ENCODE measurements at regions not wholly inside any gene's neighbourhood (a gene's known extent, or its start where the extent isn't known, plus 50 kb on each side); places are given as distances from the start of the nearest gene placed in this dataset.

DNA sequence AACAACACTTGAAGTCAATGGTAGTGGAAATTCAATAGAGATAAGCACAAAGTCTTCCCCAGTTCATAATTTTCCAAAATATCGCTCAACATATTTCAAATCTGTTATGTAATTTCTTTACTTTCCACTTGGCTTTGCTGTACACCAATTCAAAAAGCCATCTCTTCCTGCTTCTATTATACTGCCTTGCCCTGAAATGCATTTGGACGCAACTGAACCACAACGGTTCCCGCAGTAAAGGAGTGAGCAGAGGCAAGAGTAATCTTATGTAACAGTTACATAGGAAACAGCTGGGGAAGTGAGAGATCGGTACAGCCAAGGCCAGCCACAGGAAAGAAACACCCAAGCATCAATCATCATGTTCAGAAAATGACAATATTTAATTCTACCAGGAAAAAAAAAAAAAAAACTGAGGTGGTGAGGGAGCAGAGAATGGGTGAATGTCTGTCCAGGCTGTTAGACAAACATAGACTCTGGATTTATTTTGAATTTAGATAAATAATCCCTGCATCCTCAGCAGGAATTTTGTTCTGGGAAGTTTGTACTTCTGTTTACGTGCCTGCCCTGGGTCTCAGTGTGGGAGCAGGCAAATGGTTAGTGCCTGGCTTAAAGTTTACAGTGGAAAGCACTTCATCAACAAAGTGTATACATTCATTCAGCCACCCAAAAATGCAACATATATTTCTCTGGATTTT lies 392.2 kb downstream of the ETS1 start:
- dilution Hi-C loops (cut with MboI; ENCODE audit: extremely low pct_ligation_motif_present, low sequenced_read_pairs) (no loop called here), intact Hi-C loops (cut with micrococcal nuclease) (loop anchor here (1.0 to 5.0 kb wide), 7 partner anchors 13 to 435 kb away; no protein-coding TSS in a partner anchor)
- no peaks in the 10 kb centered on the region for H4K20me1 ChIP-seq (replicated peaks; ENCODE audit: control insufficient read depth, extremely low read depth, insufficient read depth, low read length)
- H3K79me2 ChIP-seq (ENCODE audit: control insufficient read depth, insufficient read depth, low read length) = no peaks in the 10 kb centered on the region
- ChIA-PET CTCF (interaction anchor here (0.6 to 2.6 kb wide), 11 partner anchors 13 to 635 kb away, joined by 3 to 9 read pairs (median 4); no protein-coding TSS in a partner anchor), POLR2A (no interaction called here)
- peak; percentile 95 for FAIRE-seq
- no peaks in the 10 kb centered on the region for H3K9me3 ChIP-seq (replicated peaks; ENCODE audit: control insufficient read depth, insufficient read depth, low read length)
- peak overlapping the region; percentile 12 for H3K4me2 ChIP-seq (ENCODE audit: insufficient read depth, low read length)
- peak overlapping the region; percentile 59 for H3K9ac ChIP-seq (replicated peaks; ENCODE audit: extremely low read depth, insufficient read depth, low read length)
- no peak overlapping the region for H3K4me3 ChIP-seq (replicated peaks in 1 of 3; ENCODE audit: insufficient read depth in 1 of 3, low read depth in 1 of 3, low read length in 3 of 3)
- peaks cover 12% of the 10 kb centered on the region for H3K4me1 ChIP-seq (ENCODE audit: control insufficient read depth, extremely low read depth, insufficient read depth, low read length)
- H2AFZ ChIP-seq (ENCODE audit: low read depth, low read length) = peak overlapping the region; percentile 64
- H3K9me1 ChIP-seq (replicated peaks; ENCODE audit: control insufficient read depth, extremely low read depth, insufficient read depth, low read length) = no peaks in the 10 kb centered on the region
- TF ChIP-seq POLR2AphosphoS5 (IDR thresholded peaks at IDR 0.05; ENCODE audit: insufficient read depth, low read depth, low read length) (peak; percentile 48), MYC (IDR thresholded peaks at IDR 0.05; ENCODE audit: low read depth, low read length) (no peak), POLR2A (IDR thresholded peaks at IDR 0.05; ENCODE audit: low read depth, low read length) (peak; percentile 60), FOS (IDR thresholded peaks at IDR 0.05; ENCODE audit: borderline replicate concordance, insufficient read depth, low read length) (peak; percentile 28), JUN (IDR thresholded peaks at IDR 0.05; ENCODE audit: borderline replicate concordance, insufficient read depth, insufficient read length, low read depth) (no peak), GATA2 (IDR thresholded peaks at IDR 0.05; ENCODE audit: insufficient read depth, insufficient read length, low read depth, low read length) (peak; percentile 58)
- TF ChIP-seq, protein P1, sequence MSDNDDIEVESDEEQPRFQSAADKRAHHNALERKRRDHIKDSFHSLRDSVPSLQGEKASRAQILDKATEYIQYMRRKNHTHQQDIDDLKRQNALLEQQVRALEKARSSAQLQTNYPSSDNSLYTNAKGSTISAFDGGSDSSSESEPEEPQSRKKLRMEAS (IDR thresholded peaks at IDR 0.05; ENCODE audit: insufficient read depth, insufficient read length) = no peak
- TF ChIP-seq, protein P2, sequence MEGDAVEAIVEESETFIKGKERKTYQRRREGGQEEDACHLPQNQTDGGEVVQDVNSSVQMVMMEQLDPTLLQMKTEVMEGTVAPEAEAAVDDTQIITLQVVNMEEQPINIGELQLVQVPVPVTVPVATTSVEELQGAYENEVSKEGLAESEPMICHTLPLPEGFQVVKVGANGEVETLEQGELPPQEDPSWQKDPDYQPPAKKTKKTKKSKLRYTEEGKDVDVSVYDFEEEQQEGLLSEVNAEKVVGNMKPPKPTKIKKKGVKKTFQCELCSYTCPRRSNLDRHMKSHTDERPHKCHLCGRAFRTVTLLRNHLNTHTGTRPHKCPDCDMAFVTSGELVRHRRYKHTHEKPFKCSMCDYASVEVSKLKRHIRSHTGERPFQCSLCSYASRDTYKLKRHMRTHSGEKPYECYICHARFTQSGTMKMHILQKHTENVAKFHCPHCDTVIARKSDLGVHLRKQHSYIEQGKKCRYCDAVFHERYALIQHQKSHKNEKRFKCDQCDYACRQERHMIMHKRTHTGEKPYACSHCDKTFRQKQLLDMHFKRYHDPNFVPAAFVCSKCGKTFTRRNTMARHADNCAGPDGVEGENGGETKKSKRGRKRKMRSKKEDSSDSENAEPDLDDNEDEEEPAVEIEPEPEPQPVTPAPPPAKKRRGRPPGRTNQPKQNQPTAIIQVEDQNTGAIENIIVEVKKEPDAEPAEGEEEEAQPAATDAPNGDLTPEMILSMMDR (IDR thresholded peaks at IDR 0.05; ENCODE audit: extremely low read depth in 1 of 2, insufficient read depth in 1 of 2, low read depth in 1 of 2, low read length in 2 of 2) = peak in 1 of 2 donors; percentile 9
- H3K27me3 ChIP-seq (ENCODE audit: control insufficient read depth in 2 of 2, insufficient read depth in 2 of 2, low read length in 2 of 2) = no peaks in the 10 kb centered on the region
- H3K36me3 ChIP-seq (ENCODE audit: control insufficient read depth in 2 of 2, extremely low read depth in 1 of 2, insufficient read depth in 2 of 2, low read length in 2 of 2) = no peaks in the 10 kb centered on the region
- no TSS peak for BruUV-seq (replicated peaks)
- peak overlapping the region; percentile 65 for H3K27ac ChIP-seq (ENCODE audit: insufficient read depth, low read depth, low read length)
- DNase-seq (ENCODE audit: low read depth, low spot score) = peak; percentile 98

All from endothelial cell of umbilical vein (primary cell).